ENCODE measurements at regions not wholly inside any gene's neighbourhood (a gene's known extent, or its start where the extent isn't known, plus 50 kb on each side); places are given as distances from the start of the nearest gene placed in this dataset.
"Not testable (repeated sequence)": the region's sequence is repeated elsewhere in the genome, so short reads cannot be mapped to it uniquely, and the experiment has no call there.

GRCh38 chr14:105741707-105742530 lies 215.5 kb downstream of the TMEM121 start:
- not testable (repeated sequence) for DNase-seq

GRCh38 chr14:105742531-105742848 lies 216.1 kb downstream of the TMEM121 start:
- DNase-seq, result no peak

- DNase-seq, result not testable (repeated sequence)
Measured at GRCh38 chr14:105742904-105743701, 216.7 kb downstream of the TMEM121 start.

- not testable (repeated sequence) for DNase-seq
Measured at GRCh38 chr14:105744213-105744787, 217.9 kb downstream of the TMEM121 start.

GRCh38 chr14:105745433-105746123 lies 219.2 kb downstream of the TMEM121 start:
- no peak for DNase-seq

GRCh38 chr14:105746124-105746514 lies 219.7 kb downstream of the TMEM121 start:
- DNase-seq, result no peak

GRCh38 chr14:105746800-105747502 lies 220.6 kb downstream of the TMEM121 start:
- DNase-seq, result not testable (repeated sequence)

- DNase-seq, result not testable (repeated sequence)
Measured at GRCh38 chr14:105747503-105748203, 221.3 kb downstream of the TMEM121 start.

- no peak for DNase-seq
Measured at GRCh38 chr14:105748204-105748578, 221.8 kb downstream of the TMEM121 start.

- DNase-seq, result not testable (repeated sequence)
Measured at GRCh38 chr14:105748710-105749109, 222.3 kb downstream of the TMEM121 start.

GRCh38 chr14:105749870-105750541 lies 223.6 kb downstream of the TMEM121 start:
- DNase-seq, result not testable (repeated sequence)

- not testable (repeated sequence) for DNase-seq
Measured at GRCh38 chr14:105751291-105751751, 224.9 kb downstream of the TMEM121 start.

GRCh38 chr14:105752420-105752819 lies 226.0 kb downstream of the TMEM121 start:
- DNase-seq, result not testable (repeated sequence)

GRCh38 chr14:105760691-105761344 lies 234.4 kb downstream of the TMEM121 start:
- DNase-seq, result no peak

GRCh38 chr14:105761345-105761740 lies 235.0 kb downstream of the TMEM121 start:
- not testable (repeated sequence) for DNase-seq

GRCh38 chr14:105761842-105762241 lies 235.5 kb downstream of the TMEM121 start:
- no peak for DNase-seq

GRCh38 chr14:105762262-105762661 lies 235.9 kb downstream of the TMEM121 start:
- not testable (repeated sequence) for DNase-seq

- not testable (repeated sequence) for DNase-seq
Measured at GRCh38 chr14:105764254-105764901, 238.0 kb downstream of the TMEM121 start.

GRCh38 chr14:105765072-105765825 lies 238.9 kb downstream of the TMEM121 start:
- not testable (repeated sequence) for DNase-seq
